ENCODE measurements at regions not wholly inside any gene's neighbourhood (a gene's known extent, or its start where the extent isn't known, plus 50 kb on each side); places are given as distances from the start of the nearest gene placed in this dataset.

GRCh38 chrX:4655743-4656142, 942.3 kb upstream of the PRKX start:
- POLR2A ChIA-PET: no interaction called here
- no peaks in the 10 kb centered on the region for H3K9me3 ChIP-seq (replicated peaks; ENCODE audit: control insufficient read depth, insufficient read depth, low read depth, low read length)
- CTCF ChIA-PET (ENCODE audit: low intra/inter-chr PET ratio): no interaction called here
- BruUV-seq (replicated peaks): no TSS peak
- FAIRE-seq (no peak), DNase-seq (ENCODE audit: extremely low read depth in 1 of 4, low spot score in 3 of 4) (no peak), ATAC-seq (no peak)
- H3K79me2 ChIP-seq (ENCODE audit: control insufficient read depth, insufficient read depth, low read length): no peaks in the 10 kb centered on the region
- no peaks in the 10 kb centered on the region for H3K4me1 ChIP-seq (replicated peaks in 1 of 2; ENCODE audit: control insufficient read depth in 2 of 2, insufficient read depth in 2 of 2, low read length in 2 of 2)
- in situ Hi-C loops (cut with MboI): no loop called here
- H3K27ac ChIP-seq (ENCODE audit: extremely low read depth, low read depth, low read length): no peak overlapping the region
- H3K27me3 ChIP-seq (ENCODE audit: control insufficient read depth in 2 of 2, insufficient read depth in 2 of 2, low read length in 2 of 2): no peaks in the 10 kb centered on the region
- H3K9ac ChIP-seq (ENCODE audit: insufficient read depth in 1 of 2, low read depth in 2 of 2, low read length in 2 of 2): no peak overlapping the region
- no peak overlapping the region for H2AFZ ChIP-seq (ENCODE audit: low read depth, low read length)
- intact Hi-C loops (cut with micrococcal nuclease): no loop called here
- H3K9me1 ChIP-seq (ENCODE audit: control insufficient read depth, insufficient read depth, low read length): no peaks in the 10 kb centered on the region
- no peaks in the 10 kb centered on the region for H3K36me3 ChIP-seq (ENCODE audit: control insufficient read depth, insufficient read depth, low read length)
- H3K4me2 ChIP-seq (ENCODE audit: insufficient read depth, low read length): no peak overlapping the region
- WGBS (ENCODE audit: insufficient coverage, low coverage, missing lambda C conversion rate): 5% methylated on average over 4 of the region's 4 CpGs
- no peaks in the 10 kb centered on the region for H4K20me1 ChIP-seq (replicated peaks; ENCODE audit: control insufficient read depth, insufficient read depth, low read length)
- H3K4me3 ChIP-seq: no peak overlapping the region
- TF ChIP-seq BHLHE40 (IDR thresholded peaks at IDR 0.05; ENCODE audit: low read length): no peak
- no peak for TF ChIP-seq CAMTA2 (CRISPR knock-in tag; conservative IDR thresholded peaks at IDR 0.05)
- no peak for TF ChIP-seq SMAD4 (CRISPR knock-in tag; conservative IDR thresholded peaks at IDR 0.05)
- no peak for TF ChIP-seq SOX6 (IDR thresholded peaks at IDR 0.05)
- TF ChIP-seq ZMIZ1 (IDR thresholded peaks at IDR 0.05; ENCODE audit: low read depth in 2 of 2, low read length in 2 of 2): no peak
- TF ChIP-seq SP2 (IDR thresholded peaks at IDR 0.05; ENCODE audit: extremely low read depth, low read depth, low read length, poor library complexity, severe bottlenecking): no peak
- TF ChIP-seq FOXO4 (CRISPR knock-in tag; IDR thresholded peaks at IDR 0.05): no peak
- no peak for TF ChIP-seq PTRF (tag; IDR thresholded peaks at IDR 0.05)
- TF ChIP-seq JUND (IDR thresholded peaks at IDR 0.05; ENCODE audit: borderline replicate concordance, low read depth, low read length): no peak
- no peak for TF ChIP-seq JUND (tag; IDR thresholded peaks at IDR 0.05; ENCODE audit: borderline replicate concordance, low read depth, low read length)
- TF ChIP-seq ARNT (IDR thresholded peaks at IDR 0.05): no peak
- no peak for TF ChIP-seq NCOR1 (IDR thresholded peaks at IDR 0.05)
- TF ChIP-seq CLOCK (CRISPR knock-in tag; IDR thresholded peaks at IDR 0.05; ENCODE audit: borderline replicate concordance): no peak
- TF ChIP-seq ZNF165 (CRISPR knock-in tag; IDR thresholded peaks at IDR 0.05; ENCODE audit: borderline replicate concordance): no peak
